Astrocyte (in vitro differentiated cells and primary cell): ENCODE measurements at regions not wholly inside any gene's neighbourhood (a gene's known extent, or its start where the extent isn't known, plus 50 kb on each side); places are given as distances from the start of the nearest gene placed in this dataset.

ENCODE experiments used
- DNase-seq: peaks from one replicate; pipeline ENCODE4 v3.0.0-alpha.2; 2010; ENCODE audit warnings: low read depth
- FAIRE-seq: peaks from 2 replicates; lab custom pipeline; 2011; peaks lifted over from hg19 to GRCh38; lab: Jason Lieb, UNC
- H2AFZ ChIP-seq: 2 replicates; pipeline ENCODE4 v1.6.0; 2012; ENCODE audit warnings: low read depth, low read length, inconsistent platforms
- H3K27ac ChIP-seq: 2 replicates; pipeline ENCODE4 v1.5.1; 2011; ENCODE audit warnings: low read depth, low read length, inconsistent platforms
- H3K27me3 ChIP-seq: 2 replicates; pipeline ENCODE4 v1.6.0; 2011; ENCODE audit warnings: low read length, inconsistent platforms; ENCODE audit not compliant: insufficient read depth
- H3K36me3 ChIP-seq: 2 replicates; pipeline ENCODE4 v1.5.1; 2011; ENCODE audit warnings: low read length, inconsistent platforms; ENCODE audit not compliant: insufficient read depth
- H3K4me1 ChIP-seq: 2 replicates; pipeline ENCODE4 v1.5.1; 2011; ENCODE audit warnings: low read length, inconsistent platforms; ENCODE audit not compliant: insufficient read depth
- H3K4me2 ChIP-seq: 2 replicates; pipeline ENCODE4 v1.6.0; 2012; ENCODE audit warnings: low read length, inconsistent platforms
- H3K4me3 ChIP-seq: 2 replicates; pipeline ENCODE4 v1.5.1; 2011; ENCODE audit warnings: low read depth, mild to moderate bottlenecking, low read length, inconsistent platforms; ENCODE audit not compliant: insufficient read depth
- H3K79me2 ChIP-seq: 2 replicates; pipeline ENCODE4 v1.6.0; 2012; ENCODE audit warnings: mild to moderate bottlenecking, low read length, inconsistent platforms; ENCODE audit not compliant: insufficient read depth
- H3K9ac ChIP-seq: 2 replicates; pipeline ENCODE4 v1.6.0; 2012; ENCODE audit warnings: mild to moderate bottlenecking, low read length, inconsistent platforms
- H3K9me3 ChIP-seq: 2 replicates; pipeline ENCODE4 v1.5.1; 2012; ENCODE audit warnings: low read depth, mild to moderate bottlenecking, low read length, inconsistent platforms; ENCODE audit not compliant: insufficient read depth
- H4K20me1 ChIP-seq: 2 replicates; pipeline ENCODE4 v1.6.0; 2012; ENCODE audit warnings: low read length, inconsistent platforms; ENCODE audit not compliant: insufficient read depth
- H3K27ac Mint-ChIP-seq: one replicate; pipeline ENCODE4 v1.8.0; 2021; ENCODE audit warnings: mild to moderate bottlenecking, mixed read lengths; ENCODE audit not compliant: unreplicated experiment
- H3K27me3 Mint-ChIP-seq: one replicate; pipeline ENCODE4 v1.8.0; 2021; ENCODE audit warnings: low read depth, mixed read lengths; ENCODE audit not compliant: unreplicated experiment
- H3K36me3 Mint-ChIP-seq: one replicate; pipeline ENCODE4 v1.8.0; 2021; ENCODE audit warnings: low read depth, mixed read lengths; ENCODE audit not compliant: unreplicated experiment
- H3K4me1 Mint-ChIP-seq: one replicate; pipeline ENCODE4 v1.8.0; 2021; ENCODE audit warnings: low read depth, mixed read lengths; ENCODE audit not compliant: unreplicated experiment
- H3K4me3 Mint-ChIP-seq: one replicate; pipeline ENCODE4 v1.8.0; 2021; ENCODE audit warnings: mild to moderate bottlenecking, moderate library complexity, mixed read lengths; ENCODE audit not compliant: unreplicated experiment
- H3K9me3 Mint-ChIP-seq: one replicate; pipeline ENCODE4 v1.8.0; 2021; ENCODE audit warnings: mild to moderate bottlenecking, mixed read lengths; ENCODE audit not compliant: unreplicated experiment
- EZH2 ChIP-seq: IDR thresholded peaks from 2 replicates; pipeline ENCODE4 v1.6.1; 2012; ENCODE audit warnings: mild to moderate bottlenecking, low read length, inconsistent platforms; ENCODE audit not compliant: insufficient read depth
- TF ChIP-seq, protein P1 (sequence below): IDR thresholded peaks from 2 replicates; pipeline ENCODE4 v1.5.1; 2011; ENCODE audit warnings: low read depth, mild to moderate bottlenecking, inconsistent platforms, low read length, moderate library complexity; ENCODE audit not compliant: insufficient read depth

DNA sequence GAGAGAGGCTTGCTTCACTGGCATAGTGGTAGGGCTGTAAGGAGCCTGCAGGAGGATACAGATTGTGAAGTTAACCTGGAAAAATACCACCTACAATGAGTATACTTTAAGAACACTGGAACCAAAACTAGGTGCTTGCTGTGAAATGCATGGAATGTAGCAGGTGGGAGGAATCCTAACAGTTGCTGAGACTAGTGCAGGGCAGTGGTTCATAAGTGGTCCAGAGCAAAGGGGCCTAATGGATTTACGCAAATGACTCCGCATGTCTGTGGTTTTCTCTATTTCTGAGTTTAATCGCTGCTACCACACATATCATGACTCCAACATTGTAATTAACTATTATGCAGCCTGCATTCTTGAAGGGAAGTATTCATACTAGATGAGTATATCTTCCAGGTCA is 218.4 kb downstream of the CHRM2 start:
- TF ChIP-seq, protein P1, sequence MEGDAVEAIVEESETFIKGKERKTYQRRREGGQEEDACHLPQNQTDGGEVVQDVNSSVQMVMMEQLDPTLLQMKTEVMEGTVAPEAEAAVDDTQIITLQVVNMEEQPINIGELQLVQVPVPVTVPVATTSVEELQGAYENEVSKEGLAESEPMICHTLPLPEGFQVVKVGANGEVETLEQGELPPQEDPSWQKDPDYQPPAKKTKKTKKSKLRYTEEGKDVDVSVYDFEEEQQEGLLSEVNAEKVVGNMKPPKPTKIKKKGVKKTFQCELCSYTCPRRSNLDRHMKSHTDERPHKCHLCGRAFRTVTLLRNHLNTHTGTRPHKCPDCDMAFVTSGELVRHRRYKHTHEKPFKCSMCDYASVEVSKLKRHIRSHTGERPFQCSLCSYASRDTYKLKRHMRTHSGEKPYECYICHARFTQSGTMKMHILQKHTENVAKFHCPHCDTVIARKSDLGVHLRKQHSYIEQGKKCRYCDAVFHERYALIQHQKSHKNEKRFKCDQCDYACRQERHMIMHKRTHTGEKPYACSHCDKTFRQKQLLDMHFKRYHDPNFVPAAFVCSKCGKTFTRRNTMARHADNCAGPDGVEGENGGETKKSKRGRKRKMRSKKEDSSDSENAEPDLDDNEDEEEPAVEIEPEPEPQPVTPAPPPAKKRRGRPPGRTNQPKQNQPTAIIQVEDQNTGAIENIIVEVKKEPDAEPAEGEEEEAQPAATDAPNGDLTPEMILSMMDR = no peak
- no peak overlapping the region for H3K9ac ChIP-seq
- no peak overlapping the region for H2AFZ ChIP-seq
- no peaks in the 10 kb centered on the region for H4K20me1 ChIP-seq
- no peaks in the 10 kb centered on the region for H3K36me3 Mint-ChIP-seq
- H3K9me3 Mint-ChIP-seq = no peaks in the 10 kb centered on the region
- H3K4me2 ChIP-seq = no peak overlapping the region
- no peaks in the 10 kb centered on the region for H3K27me3 Mint-ChIP-seq
- FAIRE-seq = no peak
- no peaks in the 10 kb centered on the region for H3K36me3 ChIP-seq
- DNase-seq = peak; percentile 73
- H3K27me3 ChIP-seq = no peaks in the 10 kb centered on the region
- no peak overlapping the region for H3K27ac ChIP-seq
- H3K4me1 Mint-ChIP-seq = peaks cover 6% of the 10 kb centered on the region
- no peak overlapping the region for H3K4me3 ChIP-seq
- H3K27ac Mint-ChIP-seq = no peak overlapping the region
- H3K79me2 ChIP-seq = no peaks in the 10 kb centered on the region
- peaks cover 4% of the 10 kb centered on the region for H3K4me1 ChIP-seq
- no peak overlapping the region for H3K4me3 Mint-ChIP-seq
- no peaks in the 10 kb centered on the region for H3K9me3 ChIP-seq

DNA sequence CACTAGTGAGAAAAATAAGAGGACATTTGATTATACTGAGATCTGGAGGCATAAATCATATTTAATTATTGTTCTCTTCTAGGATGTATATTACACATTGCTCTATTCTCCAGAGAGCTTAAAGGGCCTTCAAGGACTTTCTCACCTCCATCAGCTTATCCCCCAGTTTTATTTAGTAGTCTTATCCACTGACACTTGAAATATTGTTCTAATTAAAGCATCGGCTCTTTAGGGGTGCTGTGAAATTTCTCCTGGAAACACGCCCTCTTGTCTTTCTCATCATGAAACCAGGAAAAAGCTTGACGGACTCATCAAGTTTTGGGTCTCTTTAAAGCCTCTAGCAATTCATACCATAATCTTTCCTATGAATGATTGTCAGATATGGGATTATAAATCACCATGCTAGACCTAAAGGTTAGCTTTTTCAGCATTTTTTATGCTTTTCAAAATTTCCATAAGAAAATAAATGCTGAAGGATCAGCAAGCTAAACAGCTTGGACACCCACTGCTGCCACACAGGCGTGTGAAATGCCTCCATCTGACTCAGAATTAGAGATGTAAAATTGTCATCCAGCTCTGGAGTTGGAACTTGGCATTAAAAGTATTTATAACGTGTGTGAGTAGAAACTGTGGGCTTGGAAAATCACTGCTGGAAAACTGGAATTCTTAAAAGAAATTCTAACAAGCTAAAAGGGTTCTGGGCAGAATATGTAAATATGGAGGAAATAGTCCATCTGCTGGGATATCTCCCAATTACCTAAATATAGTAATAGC is 216.3 kb downstream of the CHRM2 start:
- Histone ChIP-seq H3K4me3 (no peak overlapping the region), H4K20me1 (no peaks in the 10 kb centered on the region), H2AFZ (no peak overlapping the region), H3K27ac (no peak overlapping the region), H3K9ac (no peak overlapping the region), H3K4me2 (no peak overlapping the region), H3K27me3 (no peaks in the 10 kb centered on the region), H3K4me1 (peaks cover 6% of the 10 kb centered on the region), H3K9me3 (no peaks in the 10 kb centered on the region), H3K79me2 (no peaks in the 10 kb centered on the region), H3K36me3 (no peaks in the 10 kb centered on the region)
- Mint-ChIP-seq H3K36me3 (no peaks in the 10 kb centered on the region), H3K27ac (no peak overlapping the region), H3K9me3 (no peaks in the 10 kb centered on the region), H3K27me3 (no peaks in the 10 kb centered on the region), H3K4me3 (no peak overlapping the region), H3K4me1 (peaks cover 6% of the 10 kb centered on the region)
- no peak for FAIRE-seq
- no peak for TF ChIP-seq EZH2
- TF ChIP-seq, protein P1 = no peak
- DNase-seq = peak; percentile 52

- Histone ChIP-seq H2AFZ (no peak overlapping the region), H3K79me2 (no peaks in the 10 kb centered on the region), H3K9me3 (no peaks in the 10 kb centered on the region), H3K27ac (no peak overlapping the region), H3K4me1 (peaks cover 6% of the 10 kb centered on the region), H3K36me3 (no peaks in the 10 kb centered on the region), H3K27me3 (no peaks in the 10 kb centered on the region), H3K4me3 (no peak overlapping the region), H3K4me2 (no peak overlapping the region), H3K9ac (no peak overlapping the region), H4K20me1 (no peaks in the 10 kb centered on the region)
- Mint-ChIP-seq H3K27ac (no peak overlapping the region), H3K4me1 (peaks cover 6% of the 10 kb centered on the region), H3K9me3 (no peaks in the 10 kb centered on the region), H3K4me3 (no peak overlapping the region), H3K27me3 (no peaks in the 10 kb centered on the region), H3K36me3 (no peaks in the 10 kb centered on the region)
- TF ChIP-seq, protein P1 = no peak
- no peak for TF ChIP-seq EZH2
- DNase-seq (no peak), FAIRE-seq (no peak)
Observed at GRCh38 chr7:137082391-137082790, 213.9 kb downstream of the CHRM2 start.
